Astrocyte of the cerebellum (primary cell): ENCODE measurements at regions not wholly inside any gene's neighbourhood (a gene's known extent, or its start where the extent isn't known, plus 50 kb on each side); places are given as distances from the start of the nearest gene placed in this dataset.

ENCODE experiments used
- DNase-seq: peaks from one replicate; pipeline ENCODE4 v3.0.0-alpha.2; 2011; ENCODE audit warnings: low read depth
- H3K4me3 ChIP-seq: 2 replicates; pipeline ENCODE4 v1.5.1; 2011; ENCODE audit warnings: mild to moderate bottlenecking, low read depth, low read length, moderate library complexity
- CTCF ChIP-seq: IDR thresholded peaks from 2 replicates; pipeline ENCODE4 v1.5.1; 2012; ENCODE audit warnings: low read length, low read depth, moderate library complexity, mild to moderate bottlenecking; ENCODE audit errors: missing control alignments
- in situ Hi-C: cut with HindIII; loops from 2 replicates; pipeline ENCODE4 v1.10.0; 2017; ENCODE audit warnings: low sequenced_read_pairs

- in situ Hi-C loops, result no loop called here
- no peak for TF ChIP-seq CTCF
- DNase-seq, result no peak
- no peak overlapping the region for H3K4me3 ChIP-seq
These were observed 304.1 kb upstream of the ZNF32 start for GRCh38 chr10:43952760-43953159.

GRCh38 chr10:43949351-43949750 is 300.7 kb upstream of the ZNF32 start:
- in situ Hi-C loops, result no loop called here
- no peak for DNase-seq
- H3K4me3 ChIP-seq, result no peak overlapping the region
- no peak for TF ChIP-seq CTCF

- no peak for DNase-seq
- TF ChIP-seq CTCF, result no peak
- in situ Hi-C loops, result no loop called here
These were observed 297.8 kb upstream of the ZNF32 start for GRCh38 chr10:43946445-43946844.

GRCh38 chr10:43945908-43946307 is 297.2 kb upstream of the ZNF32 start:
- DNase-seq, result no peak
- TF ChIP-seq CTCF, result no peak
- no peak overlapping the region for H3K4me3 ChIP-seq
- in situ Hi-C loops, result no loop called here

More at GRCh38 chr10:43946445-43946844, 297.8 kb upstream of the ZNF32 start:
- no peak overlapping the region for H3K4me3 ChIP-seq

GRCh38 chr10:43945094-43945730 is 296.5 kb upstream of the ZNF32 start:
- no peak overlapping the region for H3K4me3 ChIP-seq
- no peak for DNase-seq
- TF ChIP-seq CTCF, result no peak
- in situ Hi-C loops, result no loop called here

- H3K4me3 ChIP-seq, result no peak overlapping the region
- TF ChIP-seq CTCF, result no peak
- in situ Hi-C loops, result loop anchor here (5.0 kb wide), 1 partner anchor 37 kb away; no protein-coding TSS in a partner anchor
- DNase-seq, result no peak
These were observed 295.9 kb upstream of the ZNF32 start for GRCh38 chr10:43944381-43945093.
